GM12892 (cell line): ENCODE measurements at regions not wholly inside any gene's neighbourhood (a gene's known extent, or its start where the extent isn't known, plus 50 kb on each side); places are given as distances from the start of the nearest gene placed in this dataset.

Source experiments
- POLR2A ChIP-seq: IDR thresholded peaks from 2 replicates; pipeline ENCODE4 v1.6.1; 2011; ENCODE audit warnings: low read depth, low read length, control low read depth
- POLR2AphosphoS5 ChIP-seq: IDR thresholded peaks from 2 replicates; pipeline ENCODE4 v1.6.1; 2011; ENCODE audit warnings: low read depth, low read length, control low read depth
- TAF1 ChIP-seq: IDR thresholded peaks from 2 replicates; pipeline ENCODE4 v1.6.1; 2011; ENCODE audit warnings: low read depth, mild to moderate bottlenecking, control low read depth, low read length, borderline replicate concordance

GRCh38 chrX:128250621-128251020, 198.4 kb upstream of the ACTRT1 start:
- TF ChIP-seq POLR2A (no peak), TAF1 (no peak), POLR2AphosphoS5 (no peak)
